ENCODE measurements at regions not wholly inside any gene's neighbourhood (a gene's known extent, or its start where the extent isn't known, plus 50 kb on each side); places are given as distances from the start of the nearest gene placed in this dataset.

DNA sequence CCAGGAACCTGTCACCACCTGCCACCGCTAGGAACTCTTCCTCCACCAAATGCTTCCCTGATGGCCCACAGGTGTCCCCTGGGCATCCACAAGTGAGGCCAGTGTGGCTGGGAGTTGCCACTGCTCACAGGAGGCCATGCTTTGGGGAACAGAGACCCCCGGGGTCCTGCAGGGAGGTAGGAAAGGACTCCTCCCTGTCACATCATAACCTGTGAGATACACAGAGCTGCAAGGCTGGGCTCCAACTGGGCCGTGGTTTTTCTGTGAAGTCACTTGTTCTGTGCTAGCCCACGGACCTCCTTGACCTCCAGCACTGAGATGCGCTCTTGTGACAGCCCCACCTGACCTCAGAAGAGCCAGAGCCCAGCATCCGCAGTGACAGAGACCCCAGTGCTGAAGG, 311.2 kb downstream of the C16orf95 start:
- TF ChIP-seq ZNF274 (IDR thresholded peaks at IDR 0.05; ENCODE audit: low read depth, low read length): no peak
- TF ChIP-seq SUZ12 (IDR thresholded peaks at IDR 0.05; ENCODE audit: extremely low read depth, insufficient read depth, insufficient read length): no peak
- no peak for TF ChIP-seq YY1 (IDR thresholded peaks at IDR 0.05; ENCODE audit: insufficient read depth, insufficient read length)
